T-helper 1 cell (primary cell): ENCODE measurements at regions not wholly inside any gene's neighbourhood (a gene's known extent, or its start where the extent isn't known, plus 50 kb on each side); places are given as distances from the start of the nearest gene placed in this dataset.
A peak's percentile ranks its signal among the peaks of the same experiment; 100 is the strongest.

Experiments used
- DNase-seq, 5 donors: peaks; one replicate each; pipeline ENCODE4 v3.0.0-alpha.2; 2012 to 2020

- DNase-seq = no peak
These were observed 232.4 kb downstream of the AEBP2 start for GRCh38 chr12:19671695-19672094.

- no peak for DNase-seq
These were observed 235.1 kb downstream of the AEBP2 start for GRCh38 chr12:19674437-19674836.

- DNase-seq = peak in 1 of 5 donors; percentile 52
These were observed 236.1 kb downstream of the AEBP2 start for GRCh38 chr12:19675361-19675760.

GRCh38 chr12:19678501-19678900 lies 239.2 kb downstream of the AEBP2 start:
- peak in 1 of 5 donors; percentile 74 for DNase-seq

GRCh38 chr12:19681007-19681406 lies 241.7 kb downstream of the AEBP2 start:
- no peak for DNase-seq

GRCh38 chr12:19683178-19683927 lies 244.1 kb downstream of the AEBP2 start:
- no peak for DNase-seq

- DNase-seq = no peak
These were observed 248.1 kb downstream of the AEBP2 start for GRCh38 chr12:19687371-19687770.

GRCh38 chr12:19688532-19688931 lies 249.2 kb downstream of the AEBP2 start:
- no peak for DNase-seq

GRCh38 chr12:19689226-19689625 lies 249.9 kb downstream of the AEBP2 start:
- no peak for DNase-seq

- DNase-seq = no peak
These were observed 250.6 kb downstream of the AEBP2 start for GRCh38 chr12:19689801-19690472.

- no peak for DNase-seq
These were observed 252.8 kb downstream of the AEBP2 start for GRCh38 chr12:19692091-19692490.

- DNase-seq = no peak
These were observed 253.3 kb downstream of the AEBP2 start for GRCh38 chr12:19692566-19692965.

GRCh38 chr12:19694627-19695026 lies 255.3 kb downstream of the AEBP2 start:
- peak in 1 of 5 donors; percentile 60 for DNase-seq

GRCh38 chr12:19695244-19696098 lies 256.2 kb downstream of the AEBP2 start:
- no peak for DNase-seq

GRCh38 chr12:19700969-19701368 lies 261.7 kb downstream of the AEBP2 start:
- no peak for DNase-seq

GRCh38 chr12:19704966-19705365 lies 265.7 kb downstream of the AEBP2 start:
- no peak for DNase-seq

GRCh38 chr12:19706936-19707335 lies 267.6 kb downstream of the AEBP2 start:
- DNase-seq = no peak

- DNase-seq = no peak
These were observed 268.7 kb downstream of the AEBP2 start for GRCh38 chr12:19707948-19708409.

GRCh38 chr12:19709889-19710288 lies 270.6 kb downstream of the AEBP2 start:
- no peak for DNase-seq

GRCh38 chr12:19710811-19711793 lies 271.8 kb downstream of the AEBP2 start:
- no peak for DNase-seq

GRCh38 chr12:19712041-19712440 lies 272.7 kb downstream of the AEBP2 start:
- peak in 1 of 5 donors; percentile 32 for DNase-seq

- DNase-seq = no peak
These were observed 279.1 kb downstream of the AEBP2 start for GRCh38 chr12:19718401-19718800.
